ENCODE measurements at regions not wholly inside any gene's neighbourhood (a gene's known extent, or its start where the extent isn't known, plus 50 kb on each side); places are given as distances from the start of the nearest gene placed in this dataset.

DNA sequence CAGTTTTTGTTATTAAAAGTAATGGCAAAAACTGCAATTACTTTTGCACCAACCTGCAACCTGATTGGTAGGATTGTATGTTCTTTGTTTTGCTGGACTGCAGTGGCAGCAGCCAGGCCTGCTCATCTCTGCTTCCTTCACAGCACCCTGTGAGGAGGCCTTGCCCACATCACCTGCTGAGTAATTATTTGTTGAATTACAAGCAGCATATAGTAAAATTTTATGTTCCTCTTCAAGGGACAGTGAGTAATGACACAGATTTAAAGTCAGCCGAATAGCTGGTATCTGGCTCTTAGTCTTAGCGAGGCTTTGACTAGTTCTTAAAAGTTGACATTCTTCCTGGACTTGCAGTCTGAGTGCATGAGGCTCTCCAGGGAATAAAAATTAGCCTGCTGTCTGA lies 435.1 kb downstream of the PRDM2 start:
- Histone ChIP-seq H3K9me3 (ENCODE audit: control insufficient read depth, low read depth, low read length) (no peaks in the 10 kb centered on the region), H3K9me1 (ENCODE audit: control insufficient read depth, extremely low read depth, insufficient read depth, low read length) (no peaks in the 10 kb centered on the region), H3K36me3 (ENCODE audit: control insufficient read depth in 2 of 2, extremely low read depth in 1 of 2, insufficient read depth in 2 of 2, low read length in 2 of 2) (no peaks in the 10 kb centered on the region), H3K4me2 (ENCODE audit: control insufficient read depth, extremely low read depth, insufficient read depth, low read depth, low read length) (no peak overlapping the region), H2AFZ (ENCODE audit: control insufficient read depth, low read length) (no peak overlapping the region), H3K79me2 (ENCODE audit: control insufficient read depth, insufficient read depth, low read length) (no peaks in the 10 kb centered on the region), H3K9ac (ENCODE audit: control insufficient read depth, extremely low read depth, insufficient read depth, low read length) (no peak overlapping the region), H3K27ac (ENCODE audit: control insufficient read depth, insufficient read depth, low read length) (no peak overlapping the region), H3K27me3 (ENCODE audit: control insufficient read depth, extremely low read depth, insufficient read depth, low read length) (no peaks in the 10 kb centered on the region), H3K4me1 (ENCODE audit: control insufficient read depth, extremely low read depth, insufficient read depth, low read length) (peaks cover 34% of the 10 kb centered on the region), H4K20me1 (ENCODE audit: control insufficient read depth, extremely low read depth, insufficient read depth, low read length) (no peaks in the 10 kb centered on the region), H3K4me3 (ENCODE audit: control insufficient read depth in 2 of 3, extremely low read depth in 1 of 3, insufficient read depth in 2 of 3, low read depth in 1 of 3, low read length in 3 of 3) (no peak overlapping the region)
- FAIRE-seq (no peak), DNase-seq (ENCODE audit: low read depth, low spot score) (no peak)
- dilution Hi-C loops (cut with MboI; ENCODE audit: extremely low pct_ligation_motif_present, low sequenced_read_pairs) = no loop called here
- TF ChIP-seq EZH2 (IDR thresholded peaks at IDR 0.05; ENCODE audit: low read length) = no peak
- no peak for TF ChIP-seq CTCF (optimal IDR thresholded peaks at IDR 0.05 in 1 of 3, IDR thresholded peaks at IDR 0.05 in 1 of 3, conservative IDR thresholded peaks at IDR 0.05 in 1 of 3; ENCODE audit: extremely low read depth in 1 of 3, insufficient read depth in 2 of 3, low read length in 3 of 3)

- H3K27me3 ChIP-seq (ENCODE audit: control insufficient read depth, extremely low read depth, insufficient read depth, low read length) = no peaks in the 10 kb centered on the region
- H3K79me2 ChIP-seq (ENCODE audit: control insufficient read depth, insufficient read depth, low read length) = no peaks in the 10 kb centered on the region
- H3K9me3 ChIP-seq (ENCODE audit: control insufficient read depth, low read depth, low read length) = no peaks in the 10 kb centered on the region
- peak overlapping the region; percentile 59 for H3K9ac ChIP-seq (ENCODE audit: control insufficient read depth, extremely low read depth, insufficient read depth, low read length)
- peaks cover 39% of the 10 kb centered on the region for H3K4me1 ChIP-seq (ENCODE audit: control insufficient read depth, extremely low read depth, insufficient read depth, low read length)
- FAIRE-seq (peak; percentile 65), DNase-seq (ENCODE audit: low read depth, low spot score) (no peak)
- H3K4me3 ChIP-seq (ENCODE audit: control insufficient read depth in 2 of 3, extremely low read depth in 1 of 3, insufficient read depth in 2 of 3, low read depth in 1 of 3, low read length in 3 of 3) = no peak overlapping the region
- H3K27ac ChIP-seq (ENCODE audit: control insufficient read depth, insufficient read depth, low read length) = peak overlapping the region; percentile 90
- TF ChIP-seq CTCF (optimal IDR thresholded peaks at IDR 0.05 in 1 of 3, IDR thresholded peaks at IDR 0.05 in 1 of 3, conservative IDR thresholded peaks at IDR 0.05 in 1 of 3; ENCODE audit: extremely low read depth in 1 of 3, insufficient read depth in 2 of 3, low read length in 3 of 3) (no peak), EZH2 (IDR thresholded peaks at IDR 0.05; ENCODE audit: low read length) (no peak)
- dilution Hi-C loops (cut with MboI; ENCODE audit: extremely low pct_ligation_motif_present, low sequenced_read_pairs) = no loop called here
- peak overlapping the region; percentile 65 for H2AFZ ChIP-seq (ENCODE audit: control insufficient read depth, low read length)
- no peaks in the 10 kb centered on the region for H3K36me3 ChIP-seq (ENCODE audit: control insufficient read depth in 2 of 2, extremely low read depth in 1 of 2, insufficient read depth in 2 of 2, low read length in 2 of 2)
- H4K20me1 ChIP-seq (ENCODE audit: control insufficient read depth, extremely low read depth, insufficient read depth, low read length) = no peaks in the 10 kb centered on the region
- peak overlapping the region; percentile 83 for H3K4me2 ChIP-seq (ENCODE audit: control insufficient read depth, extremely low read depth, insufficient read depth, low read depth, low read length)
- no peaks in the 10 kb centered on the region for H3K9me1 ChIP-seq (ENCODE audit: control insufficient read depth, extremely low read depth, insufficient read depth, low read length)
Observed at GRCh38 chr1:14136152-14136763, 436.3 kb downstream of the PRDM2 start.
